Peyer's patch (tissue), 4 donors: ENCODE measurements at regions not wholly inside any gene's neighbourhood (a gene's known extent, or its start where the extent isn't known, plus 50 kb on each side); places are given as distances from the start of the nearest gene placed in this dataset.

Source experiments
- CTCF ChIP-seq, 6 experiments: fragments of 450-650 bp in 4 of 6; fragments of 200-600 bp in 2 of 6; sonication (generic) in 1 of 6; IDR thresholded peaks; one replicate each; pipeline ENCODE4 v1.5.1; 2017 to 2019; ENCODE audit warnings: antibody characterized with exemption in 6 of 6, mild to moderate bottlenecking in 3 of 6, moderate library complexity in 1 of 6
- POLR2A ChIP-seq, 2 donors: fragments of 450-650 bp; IDR thresholded peaks; one replicate each; pipeline ENCODE4 v1.5.1; 2017; ENCODE audit warnings: antibody characterized with exemption in 2 of 2, mild to moderate bottlenecking in 2 of 2, moderate library complexity in 2 of 2

- no peak for TF ChIP-seq CTCF (IDR thresholded peaks at IDR 0.05)
- TF ChIP-seq POLR2A (IDR thresholded peaks at IDR 0.05), result no peak
Measured at GRCh38 chr2:555164-555922, 121.9 kb downstream of the TMEM18 start.
